ENCODE measurements at regions not wholly inside any gene's neighbourhood (a gene's known extent, or its start where the extent isn't known, plus 50 kb on each side); places are given as distances from the start of the nearest gene placed in this dataset.
"Not testable (repeated sequence)": the region's sequence is repeated elsewhere in the genome, so short reads cannot be mapped to it uniquely, and the experiment has no call there.

GRCh38 chr6:133092199-133092598 is 149.0 kb upstream of the EYA4 start:
- DNase-seq (ENCODE audit: low read depth), result no peak
- no peak overlapping the region for H3K4me3 ChIP-seq (ENCODE audit: low read length)
- TF ChIP-seq CTCF (IDR thresholded peaks at IDR 0.05; ENCODE audit: insufficient read depth, low read depth, low read length, missing control alignments), result no peak

GRCh38 chr6:133092771-133093170 is 148.4 kb upstream of the EYA4 start:
- no peak for DNase-seq (ENCODE audit: low read depth)
- TF ChIP-seq CTCF (IDR thresholded peaks at IDR 0.05; ENCODE audit: insufficient read depth, low read depth, low read length, missing control alignments), result no peak
- no peak overlapping the region for H3K4me3 ChIP-seq (ENCODE audit: low read length)

- not testable (repeated sequence) for H3K4me3 ChIP-seq (ENCODE audit: low read length); DNase-seq (ENCODE audit: low read depth)
Measured at GRCh38 chr6:133093211-133093610, 147.9 kb upstream of the EYA4 start.

GRCh38 chr6:133093956-133094355 is 147.2 kb upstream of the EYA4 start:
- TF ChIP-seq CTCF (IDR thresholded peaks at IDR 0.05; ENCODE audit: insufficient read depth, low read depth, low read length, missing control alignments), result no peak
- DNase-seq (ENCODE audit: low read depth), result peak; percentile 50
- H3K4me3 ChIP-seq (ENCODE audit: low read length), result no peak overlapping the region

- H3K4me3 ChIP-seq (ENCODE audit: low read length), result no peak overlapping the region
- DNase-seq (ENCODE audit: low read depth), result peak; percentile 90
- no peak for TF ChIP-seq CTCF (IDR thresholded peaks at IDR 0.05; ENCODE audit: insufficient read depth, low read depth, low read length, missing control alignments)
Measured at GRCh38 chr6:133097208-133097607, 143.9 kb upstream of the EYA4 start.

GRCh38 chr6:133099573-133099972 is 141.6 kb upstream of the EYA4 start:
- H3K4me3 ChIP-seq (ENCODE audit: low read length), result no peak overlapping the region
- peak; percentile 87 for DNase-seq (ENCODE audit: low read depth)
- TF ChIP-seq CTCF (IDR thresholded peaks at IDR 0.05; ENCODE audit: insufficient read depth, low read depth, low read length, missing control alignments), result no peak

- DNase-seq (ENCODE audit: low read depth), result no peak
- TF ChIP-seq CTCF (IDR thresholded peaks at IDR 0.05; ENCODE audit: insufficient read depth, low read depth, low read length, missing control alignments), result no peak
- H3K4me3 ChIP-seq (ENCODE audit: low read length), result no peak overlapping the region
Measured at GRCh38 chr6:133100865-133101264, 140.3 kb upstream of the EYA4 start.

- no peak overlapping the region for H3K4me3 ChIP-seq (ENCODE audit: low read length)
- DNase-seq (ENCODE audit: low read depth), result no peak
- no peak for TF ChIP-seq CTCF (IDR thresholded peaks at IDR 0.05; ENCODE audit: insufficient read depth, low read depth, low read length, missing control alignments)
Measured at GRCh38 chr6:133101790-133102189, 139.4 kb upstream of the EYA4 start.

Measured in epithelial cell of esophagus (primary cell).